CD4-positive, alpha-beta T cell treated with Interleukin-6 at 100 ng/mL for 8 hours (primary cell): ENCODE measurements at regions not wholly inside any gene's neighbourhood (a gene's known extent, or its start where the extent isn't known, plus 50 kb on each side); places are given as distances from the start of the nearest gene placed in this dataset.

ENCODE experiments used
- DNase-seq: peaks from one replicate; pipeline ENCODE4 v3.0.0-alpha.2; 2020; ENCODE audit warnings: mixed read lengths, low spot score

DNA sequence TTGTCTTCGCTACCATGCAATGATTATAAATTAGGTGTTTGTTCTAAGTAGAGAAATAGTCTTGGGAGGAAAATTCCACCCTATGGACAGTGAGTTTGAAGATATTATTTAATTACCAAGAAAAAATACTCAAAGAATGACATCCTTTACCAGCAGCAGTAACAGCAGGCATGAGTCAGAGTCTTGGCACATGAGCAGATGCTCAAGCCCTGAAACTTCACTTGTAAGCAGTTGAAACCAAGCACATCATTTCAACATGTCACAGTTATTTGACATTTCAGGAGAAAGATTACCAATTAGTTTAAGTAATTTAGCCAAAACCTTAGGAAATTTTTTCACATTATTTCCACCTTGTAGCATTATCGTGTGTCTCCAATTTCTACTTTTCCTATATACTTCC, 99.2 kb downstream of the C12orf50 start:
- DNase-seq, result no peak

DNA sequence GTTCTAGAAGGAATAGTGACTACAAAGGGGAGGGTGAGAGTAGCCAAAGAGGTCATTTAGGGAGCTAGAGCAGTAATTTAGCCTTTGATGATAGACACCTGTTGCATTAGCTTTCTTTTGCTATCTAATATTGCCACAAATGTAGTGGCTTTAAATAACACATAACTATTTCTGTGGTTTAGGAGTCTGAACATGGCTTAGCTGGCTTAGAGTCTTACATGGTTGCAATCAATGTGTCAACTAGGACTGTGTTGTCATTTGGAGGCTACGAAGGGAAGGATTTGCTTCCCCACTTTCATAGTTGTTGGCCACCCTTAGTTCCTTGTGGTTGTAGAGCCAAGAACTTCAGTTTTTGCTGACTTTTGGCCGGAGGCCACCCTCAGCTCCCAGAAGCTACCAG, 99.9 kb downstream of the C12orf50 start:
- no peak for DNase-seq

DNA sequence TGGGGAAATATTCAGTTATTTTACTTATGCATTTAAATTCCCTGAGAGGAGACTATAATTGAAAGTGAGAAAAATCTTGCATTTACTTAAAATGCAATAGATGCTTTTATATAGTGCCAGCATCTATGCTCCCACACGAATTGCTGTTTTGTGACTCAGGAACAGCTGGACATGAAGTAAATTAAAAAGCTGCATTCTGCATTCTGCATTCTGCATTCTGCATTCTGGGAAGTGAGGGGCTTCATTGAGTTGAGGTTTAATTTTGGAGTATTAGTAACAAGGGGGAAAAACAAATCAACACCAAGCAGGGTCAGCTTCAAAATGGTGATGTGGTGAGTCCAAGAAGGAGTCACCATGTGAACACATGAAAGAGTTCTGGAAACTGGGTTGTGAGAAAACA, 101.2 kb downstream of the C12orf50 start:
- DNase-seq, result no peak

DNA sequence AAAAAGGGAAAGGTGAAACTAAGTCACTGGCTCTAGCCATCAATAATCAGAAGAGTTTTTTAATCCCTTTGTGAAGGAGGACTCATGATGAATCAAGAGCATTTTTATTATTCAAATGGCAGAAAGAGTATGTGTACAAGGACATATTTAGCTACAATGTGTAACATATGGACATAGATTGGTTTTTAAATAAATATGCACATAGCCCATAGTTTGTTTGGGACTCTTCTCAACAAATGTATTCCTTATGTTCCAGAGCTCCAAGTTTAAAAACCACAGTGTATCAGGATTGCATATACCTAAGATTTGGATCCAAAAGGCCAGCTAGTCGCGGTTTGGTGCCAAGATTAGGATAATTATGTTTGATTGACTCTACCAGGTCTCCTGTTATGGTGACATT, 104.2 kb downstream of the C12orf50 start:
- DNase-seq, result no peak

DNA sequence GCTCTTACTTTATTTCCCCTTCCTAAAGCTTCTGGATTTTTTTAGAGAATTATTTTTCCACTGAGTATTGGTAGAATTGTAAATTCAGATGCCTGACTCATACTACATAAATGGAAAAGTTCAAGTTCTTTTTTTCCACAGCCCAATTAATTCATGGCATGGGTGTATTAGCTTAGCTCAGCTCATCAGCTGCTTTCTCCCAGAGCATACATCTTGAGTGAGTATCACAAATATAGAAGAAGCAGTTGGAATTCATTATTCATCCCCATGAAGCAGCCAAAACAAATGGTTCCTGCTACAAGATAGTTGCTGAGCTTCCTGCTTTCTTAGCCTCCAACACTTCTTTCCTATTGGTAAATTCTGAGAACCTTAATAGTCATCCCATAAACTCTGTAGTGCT, 105.1 kb downstream of the C12orf50 start:
- DNase-seq, result no peak

DNA sequence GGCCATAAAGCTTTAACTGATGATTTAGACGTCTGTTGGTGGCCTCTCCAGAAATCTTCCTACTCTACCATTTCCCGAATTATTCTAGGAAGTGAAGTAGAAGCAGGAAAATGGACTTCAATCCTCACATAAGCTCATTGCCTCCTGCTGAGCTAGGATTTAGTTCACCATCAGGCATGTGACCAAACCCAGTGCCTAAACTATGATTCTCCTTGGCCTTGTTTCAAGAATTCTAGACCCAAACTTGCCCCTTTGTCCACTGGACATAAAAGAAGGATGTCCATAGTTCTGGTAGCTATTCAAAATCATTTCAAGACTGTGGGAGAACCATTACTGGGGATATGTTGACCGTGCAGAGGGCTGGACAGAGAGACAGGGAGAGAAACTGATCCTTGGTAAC, 105.8 kb downstream of the C12orf50 start:
- no peak for DNase-seq

DNA sequence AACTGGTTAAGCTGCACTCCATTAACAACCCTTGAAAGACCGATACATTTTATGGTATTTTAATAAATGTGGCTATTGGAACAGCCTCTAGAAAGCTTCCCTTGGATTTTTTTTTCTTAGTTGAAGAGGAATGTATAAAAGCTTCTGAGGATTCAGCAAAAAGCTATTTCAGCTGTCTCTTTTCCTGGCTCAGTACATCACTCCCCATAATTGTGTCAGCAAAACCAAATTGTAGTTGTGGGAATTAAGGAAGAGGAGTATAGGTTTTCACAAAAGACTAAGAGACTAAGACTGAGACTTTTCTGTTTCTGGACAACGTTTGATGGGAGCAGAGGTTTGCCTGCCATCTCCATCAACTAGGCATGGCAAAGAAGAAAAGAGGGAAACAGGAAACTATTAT, 106.5 kb downstream of the C12orf50 start:
- DNase-seq, result no peak

DNA sequence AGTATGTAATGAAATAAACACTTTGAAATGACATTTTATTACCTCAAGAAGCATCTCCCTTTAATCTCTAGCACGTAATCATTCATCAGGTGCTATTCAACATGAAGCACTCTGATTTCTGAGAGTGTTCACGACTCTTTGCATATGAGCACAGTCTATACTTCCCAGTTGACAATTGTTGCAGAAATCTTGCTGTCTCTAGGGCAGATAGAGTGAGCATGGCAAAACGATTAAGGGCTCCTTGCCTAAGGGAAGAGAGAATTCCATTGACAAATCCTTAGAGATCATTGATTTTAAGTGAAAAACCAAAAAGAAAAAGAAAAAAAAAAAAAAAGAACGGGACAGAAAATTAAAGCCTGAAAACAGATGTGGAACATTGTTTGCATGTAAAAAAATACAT, 107.6 kb downstream of the C12orf50 start:
- DNase-seq, result no peak

DNA sequence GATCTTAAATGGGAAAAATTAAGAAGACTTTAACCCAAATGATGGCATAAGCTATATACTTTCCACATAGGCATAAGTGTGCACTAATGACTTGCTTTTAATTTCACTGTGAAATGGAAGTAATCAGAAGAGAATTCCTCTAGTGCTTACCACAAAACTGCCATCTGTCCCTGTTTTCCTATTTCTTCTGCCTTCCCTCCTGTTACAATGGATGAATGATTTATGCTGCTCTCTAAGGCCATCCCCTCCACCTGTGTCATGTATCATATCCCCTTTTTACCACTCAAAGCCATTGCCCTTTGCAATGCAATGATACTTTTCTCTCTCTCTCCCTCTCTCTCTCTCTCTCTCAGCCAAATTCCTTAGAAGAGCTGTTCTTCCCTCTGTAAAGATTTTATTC, 109.1 kb downstream of the C12orf50 start:
- no peak for DNase-seq

DNA sequence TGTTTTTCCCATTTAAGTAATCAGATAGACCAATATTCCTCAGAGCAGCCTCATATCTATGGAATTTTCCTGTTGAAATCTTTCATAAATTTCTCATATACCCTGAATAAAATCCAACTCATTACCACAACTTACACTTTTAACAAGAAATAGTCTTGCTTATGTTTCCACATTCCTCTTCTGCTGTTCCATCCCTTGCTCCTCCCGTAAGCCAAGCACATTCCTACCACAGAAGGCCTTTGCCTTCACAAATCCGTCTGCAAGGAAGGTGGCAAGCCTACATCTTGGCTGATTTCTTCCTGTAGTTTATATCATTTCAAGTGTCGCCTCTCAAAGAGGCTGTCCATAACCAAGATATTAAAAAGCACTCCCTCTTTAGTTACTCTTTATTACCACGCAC, 127.7 kb downstream of the C12orf50 start:
- DNase-seq, result no peak

DNA sequence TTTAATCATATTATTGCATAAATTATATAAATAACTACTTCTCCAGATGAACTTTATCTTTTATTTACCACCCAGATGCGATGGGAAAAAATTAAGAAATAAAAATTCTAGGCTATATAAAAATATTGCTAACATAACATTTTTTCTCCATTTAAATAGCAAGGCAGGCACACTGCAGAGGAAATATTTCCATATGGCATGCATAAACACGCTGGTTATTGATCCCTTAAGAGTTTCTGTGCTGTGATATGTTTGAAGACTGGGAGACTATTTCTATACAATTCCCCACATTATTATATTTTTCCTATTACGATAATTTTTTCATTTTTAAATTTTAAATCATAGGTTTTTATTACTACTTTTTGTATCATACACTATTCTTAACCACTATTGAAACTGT, 131.5 kb downstream of the C12orf50 start:
- DNase-seq, result no peak

DNA sequence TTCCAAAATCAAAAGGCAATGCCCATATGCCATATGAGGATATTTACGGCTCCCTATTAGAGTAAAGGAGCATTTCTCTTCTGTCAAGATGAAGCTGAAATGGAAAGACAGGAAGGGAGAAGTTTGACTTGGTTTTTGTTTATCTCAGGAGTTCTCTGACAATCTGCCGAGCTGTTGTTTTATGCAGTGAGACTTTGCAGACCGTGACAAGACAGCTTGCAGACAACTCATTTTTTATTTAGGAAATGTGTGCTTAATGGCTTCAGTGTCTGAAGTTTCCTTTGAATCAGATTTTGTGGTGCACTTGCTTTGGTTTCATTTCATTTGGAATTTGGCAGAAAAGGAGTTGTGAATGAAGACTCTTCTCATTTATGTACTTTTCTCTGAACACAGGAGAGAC, 145.4 kb downstream of the C12orf50 start:
- no peak for DNase-seq

DNA sequence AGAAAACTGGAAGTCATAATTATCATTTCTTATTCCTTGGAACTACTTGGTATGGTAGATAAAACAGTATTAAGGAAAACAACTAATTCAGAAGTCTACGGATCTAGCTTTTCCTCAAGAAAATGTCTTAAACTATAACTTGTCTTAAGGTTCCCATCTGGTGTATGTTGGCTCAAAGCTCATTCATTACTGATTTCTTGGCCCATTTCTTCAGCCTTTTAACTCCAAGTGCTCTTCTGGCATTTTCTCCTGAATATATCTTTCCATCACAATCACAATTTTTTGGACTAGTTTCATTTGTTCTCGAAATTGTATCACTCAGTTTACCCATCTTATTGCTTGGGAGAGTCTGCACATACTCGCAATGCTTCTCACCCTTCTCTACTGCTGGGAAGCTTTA, 150.1 kb downstream of the C12orf50 start:
- no peak for DNase-seq

DNA sequence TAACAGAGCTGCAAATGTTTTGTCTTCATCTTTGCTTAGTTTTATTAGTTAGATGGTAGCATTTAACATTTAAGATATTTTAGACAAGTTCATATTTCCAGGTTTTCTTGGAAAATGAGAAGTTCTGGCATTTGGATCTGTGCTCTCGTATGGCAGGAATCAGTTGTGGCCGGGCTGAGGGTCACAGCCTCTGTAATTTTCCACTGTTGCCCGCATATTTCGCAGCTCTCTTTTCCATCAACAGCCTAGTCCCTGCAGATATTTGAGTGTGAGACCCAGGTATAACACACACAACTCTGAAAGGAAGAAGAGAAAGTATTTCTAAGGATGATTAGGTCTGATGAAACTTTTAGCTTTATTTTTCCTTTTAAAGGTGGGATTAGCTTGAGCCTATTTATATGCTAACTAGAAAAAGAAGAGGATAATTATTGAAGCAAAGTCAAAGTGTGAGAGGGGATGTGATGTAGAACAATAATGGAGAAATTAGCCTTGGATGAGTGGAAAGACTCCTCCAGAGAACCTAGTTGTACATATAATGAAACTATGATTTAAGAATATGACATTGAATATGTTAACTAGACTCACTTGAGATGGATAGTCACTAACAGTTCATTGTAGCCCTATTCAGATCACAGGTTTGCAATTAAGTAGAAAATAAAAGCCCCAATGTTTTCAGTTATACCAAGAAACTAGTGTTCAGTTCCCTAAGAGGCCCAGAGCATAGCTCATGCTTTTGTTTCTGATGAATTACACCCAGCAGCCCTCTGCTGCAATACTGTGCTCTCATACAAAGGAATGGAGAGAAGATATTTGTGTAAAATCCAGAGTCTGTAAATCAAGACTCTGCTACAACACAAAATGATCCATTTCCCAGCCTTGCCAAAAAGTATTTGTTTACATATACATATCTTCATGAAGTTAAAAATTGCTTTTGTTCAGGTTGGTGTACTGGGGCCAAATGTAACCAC, 158.4 kb downstream of the C12orf50 start:
- DNase-seq, result no peak

DNA sequence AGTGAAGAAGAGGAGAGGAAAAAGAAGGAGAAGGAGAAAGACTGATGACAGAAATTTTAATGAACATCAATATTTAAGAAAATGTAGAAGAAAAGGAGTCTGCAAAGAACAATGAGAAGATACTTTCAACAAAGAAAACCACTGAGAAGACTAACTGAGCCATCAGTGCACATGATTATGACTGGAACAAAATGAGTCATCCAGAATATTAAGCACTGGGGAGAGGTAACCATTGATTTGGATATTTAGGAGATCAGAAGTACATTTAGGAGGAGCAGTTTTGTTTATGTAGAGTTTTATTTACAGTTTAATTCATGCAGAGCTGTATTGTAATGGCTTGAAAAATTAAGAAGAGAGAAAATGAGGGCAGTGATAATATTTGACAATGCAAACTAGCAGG, 159.1 kb downstream of the C12orf50 start:
- DNase-seq, result no peak

DNA sequence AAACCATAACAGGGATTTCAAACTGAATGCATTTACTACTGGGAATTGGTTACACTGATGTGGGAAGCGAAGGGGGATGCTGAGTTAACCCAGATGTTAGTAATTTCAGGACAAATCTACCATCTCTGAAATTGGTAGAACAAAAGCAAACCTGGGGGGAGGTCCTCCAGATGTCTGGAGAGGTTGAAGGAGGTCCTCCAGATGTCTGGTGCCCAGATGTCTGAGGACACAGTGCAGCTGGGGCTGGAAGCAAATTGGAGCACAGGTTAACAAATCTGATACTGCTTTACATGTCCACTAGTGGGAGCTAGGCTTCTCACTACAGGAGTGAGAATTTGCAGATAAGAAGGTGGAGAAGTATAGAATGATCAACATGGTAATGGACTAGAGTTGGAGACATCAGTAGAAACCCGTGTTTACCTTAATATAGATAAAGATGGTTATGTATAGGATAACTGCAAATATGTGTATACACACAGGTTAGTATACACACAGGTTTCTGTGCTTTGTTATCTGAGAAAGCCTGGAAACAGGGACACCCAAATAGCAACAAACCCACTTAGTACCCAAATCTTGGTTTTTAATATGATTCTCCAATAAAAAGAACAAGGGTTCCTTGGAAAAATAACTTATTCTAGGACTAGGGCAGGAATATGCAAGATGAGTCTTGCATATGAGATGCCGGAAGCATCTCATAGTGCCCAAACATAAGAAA, 162.5 kb downstream of the C12orf50 start:
- DNase-seq, result no peak

DNA sequence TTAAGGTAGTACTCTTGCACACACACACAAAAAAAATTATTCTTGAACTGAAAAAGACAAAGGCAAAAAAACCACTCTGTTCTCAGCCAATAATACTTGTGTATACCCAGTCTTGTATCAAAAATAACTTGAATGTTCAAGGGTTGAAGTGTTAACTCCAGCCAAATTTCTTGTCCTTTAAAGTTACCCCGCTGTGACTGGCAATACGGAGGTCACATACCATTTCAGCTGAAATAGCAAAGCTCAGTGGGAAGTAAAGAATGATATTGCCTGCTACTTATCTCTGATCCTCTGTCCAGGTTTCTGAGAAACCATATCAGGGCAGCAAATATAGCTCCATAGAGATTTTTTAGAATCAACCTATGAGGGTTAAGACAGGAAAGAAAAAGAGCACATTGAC, 167.4 kb downstream of the C12orf50 start:
- DNase-seq, result no peak

DNA sequence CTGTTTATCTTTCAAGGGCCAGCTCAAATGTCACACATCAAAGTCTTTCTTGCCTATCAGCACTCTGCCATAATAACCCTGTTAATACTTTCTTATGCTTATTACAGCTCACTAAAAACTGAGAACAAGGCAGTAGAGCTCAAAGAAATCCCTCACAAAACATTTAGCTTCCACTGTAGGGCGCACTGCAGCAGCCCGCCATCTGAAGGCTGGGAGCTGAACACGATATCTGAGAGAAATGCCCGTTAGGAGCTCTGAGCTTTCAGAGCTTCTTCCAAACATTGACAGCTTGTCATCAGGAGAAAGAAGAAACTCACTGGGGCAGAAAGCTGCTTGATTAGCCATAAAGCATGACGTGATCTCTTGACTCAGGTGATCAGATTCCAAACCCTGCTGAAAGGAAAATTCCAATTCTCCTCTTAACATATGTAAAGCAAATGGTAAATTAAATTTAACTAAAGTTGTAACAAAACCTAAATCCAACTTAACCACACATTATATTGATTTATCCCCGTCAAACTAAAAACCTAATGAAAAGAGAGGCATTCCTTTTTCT, 175.7 kb downstream of the C12orf50 start:
- no peak for DNase-seq

DNA sequence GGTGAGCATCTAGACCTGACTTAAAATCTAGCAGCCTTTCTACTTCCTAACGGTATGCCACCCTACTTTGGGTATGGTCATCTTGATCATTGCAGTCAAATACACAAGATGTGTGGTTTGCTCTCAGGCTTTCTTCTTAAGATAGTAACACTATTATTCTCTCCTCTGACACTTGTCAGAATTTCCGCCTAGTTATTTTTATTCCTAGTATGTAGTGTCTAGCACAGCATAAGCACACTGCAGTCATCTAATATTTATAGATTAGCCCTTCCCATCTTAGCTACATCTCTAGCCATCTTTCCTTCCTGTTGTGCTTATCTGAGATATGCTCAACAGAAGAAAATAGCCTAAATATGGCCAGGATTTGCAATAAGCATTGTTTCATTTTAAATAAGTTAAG, 180.1 kb downstream of the C12orf50 start:
- no peak for DNase-seq

DNA sequence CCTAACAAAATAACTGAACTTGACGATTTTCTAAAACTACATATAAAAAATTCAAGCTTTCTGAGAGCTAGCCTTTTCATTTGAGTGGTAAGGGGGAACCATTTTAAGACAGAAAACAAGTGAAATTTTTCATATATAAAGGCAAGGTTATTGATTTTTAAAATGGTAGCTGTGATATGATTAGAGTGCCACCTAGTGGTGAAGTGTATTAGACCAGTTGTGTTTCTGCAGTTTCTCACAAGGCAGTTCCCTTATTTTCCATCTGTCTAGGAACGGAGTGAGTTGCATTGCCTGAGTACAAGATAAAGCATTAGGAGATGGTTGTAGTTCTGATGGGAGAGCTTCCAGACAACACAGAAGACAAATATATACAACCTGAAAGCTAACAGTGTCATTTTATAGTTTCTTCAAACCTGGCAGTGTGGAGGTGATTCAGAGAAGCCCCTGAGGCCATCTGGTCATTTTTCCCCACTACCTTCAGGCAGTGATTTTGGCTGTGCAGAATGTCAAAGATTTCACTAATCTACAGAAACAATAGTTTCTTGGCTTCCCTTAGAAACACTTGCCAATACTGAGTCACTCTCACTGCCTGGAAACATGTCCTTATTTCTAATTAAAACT, 180.8 kb downstream of the C12orf50 start:
- peak; percentile 2 for DNase-seq

DNA sequence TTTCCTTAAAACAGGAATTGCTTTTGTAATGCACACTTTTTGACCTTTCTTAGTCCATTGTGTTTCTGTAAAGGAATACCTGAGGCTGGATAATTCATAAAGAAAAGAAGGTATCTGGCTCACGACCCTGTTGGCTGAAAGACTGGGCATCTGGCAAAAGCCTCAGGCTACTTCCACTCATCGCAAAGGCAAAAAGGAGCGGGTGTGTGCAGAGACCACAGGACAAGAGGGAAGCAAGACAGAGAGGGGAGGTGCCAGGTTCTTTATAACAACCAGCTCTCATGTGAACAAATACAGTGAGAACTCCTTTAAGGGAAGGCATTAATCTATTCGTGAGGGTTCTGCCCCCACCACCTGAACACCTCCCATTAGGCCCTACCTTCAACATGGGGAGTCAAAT, 182.1 kb downstream of the C12orf50 start:
- no peak for DNase-seq

DNA sequence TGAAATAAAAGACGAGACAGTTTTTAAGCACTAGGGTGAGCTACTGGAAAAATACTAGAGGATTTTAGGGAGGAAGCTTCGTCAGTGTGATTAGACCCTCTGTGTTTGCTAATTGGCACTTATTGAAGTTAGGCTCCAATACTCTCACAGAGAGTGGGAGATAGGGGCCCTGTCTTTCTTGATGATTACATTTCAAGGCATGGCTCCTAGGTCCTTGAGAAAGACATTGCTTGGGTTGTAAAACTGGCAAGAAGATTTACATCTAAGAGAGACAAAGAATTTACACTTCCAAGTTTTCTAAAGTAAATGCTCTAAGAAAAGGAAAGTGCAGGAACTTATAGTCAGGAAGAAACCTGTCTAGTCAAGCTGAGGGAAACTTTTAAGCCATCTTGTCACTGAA, 183.2 kb downstream of the C12orf50 start:
- DNase-seq, result no peak

DNA sequence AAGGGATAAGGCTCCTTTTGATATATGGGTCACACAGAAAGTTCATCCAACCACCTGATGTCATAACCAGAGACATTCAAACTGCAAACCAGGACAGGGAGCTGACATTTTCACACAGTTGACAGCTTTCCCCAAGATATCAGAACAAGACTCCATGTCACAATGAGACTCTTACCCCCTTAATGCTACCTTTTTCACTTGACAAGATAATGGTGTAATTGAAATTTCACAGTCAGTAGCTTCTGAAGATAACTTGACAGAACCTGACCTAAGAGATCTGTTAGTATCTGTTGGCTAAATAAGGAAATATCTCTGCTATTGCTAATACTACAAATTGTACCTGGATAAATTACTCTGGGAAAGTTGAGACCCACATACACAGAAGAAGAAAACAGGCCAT, 187.3 kb downstream of the C12orf50 start:
- DNase-seq, result no peak
